Fibroblast of skin of right biceps (primary cell): ENCODE measurements at regions not wholly inside any gene's neighbourhood (a gene's known extent, or its start where the extent isn't known, plus 50 kb on each side); places are given as distances from the start of the nearest gene placed in this dataset.
"Not testable (repeated sequence)": the region's sequence is repeated elsewhere in the genome, so short reads cannot be mapped to it uniquely, and the experiment has no call there.

Experiments
- DNase-seq: peaks from one replicate; pipeline ENCODE4 v3.0.0-alpha.2; 2013

DNA sequence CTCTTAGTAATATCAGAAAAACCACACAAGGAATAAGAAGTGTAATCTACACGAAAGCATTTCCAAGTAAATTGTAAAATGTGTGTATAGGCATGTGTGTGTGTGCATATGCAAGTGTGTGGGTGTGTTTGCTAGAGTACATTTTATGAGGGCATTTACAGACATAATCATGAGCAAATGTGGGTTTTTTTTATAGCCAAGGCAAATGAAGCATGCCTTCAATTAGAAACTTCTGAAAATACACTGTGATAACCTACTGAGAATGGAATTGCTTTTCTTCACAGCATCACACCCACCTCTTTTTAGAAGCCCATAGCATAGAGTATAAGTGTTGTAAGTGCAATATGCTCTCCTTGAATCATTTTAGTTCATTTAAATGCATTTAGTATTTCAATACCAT is 1721.1 kb downstream of the GRIK2 start:
- no peak for DNase-seq

DNA sequence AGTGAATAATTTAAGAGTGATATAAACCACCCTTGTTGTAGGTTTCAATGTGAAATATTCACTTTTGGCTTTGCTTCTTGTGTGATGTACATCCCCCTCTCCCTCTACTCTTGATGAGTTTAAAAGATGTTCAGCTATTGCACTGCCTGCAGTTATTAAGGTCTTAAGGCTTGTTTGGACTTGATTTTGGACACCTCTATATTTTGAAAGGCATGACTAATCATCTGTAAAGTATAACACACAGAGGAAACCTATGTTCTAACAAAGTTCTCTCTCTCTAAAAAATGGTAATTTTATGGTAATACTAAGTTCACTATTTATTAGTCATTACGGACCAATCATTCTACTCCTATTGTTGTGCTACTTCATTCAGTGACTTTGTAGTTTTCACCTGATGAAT is 1719.9 kb downstream of the GRIK2 start:
- no peak for DNase-seq

DNA sequence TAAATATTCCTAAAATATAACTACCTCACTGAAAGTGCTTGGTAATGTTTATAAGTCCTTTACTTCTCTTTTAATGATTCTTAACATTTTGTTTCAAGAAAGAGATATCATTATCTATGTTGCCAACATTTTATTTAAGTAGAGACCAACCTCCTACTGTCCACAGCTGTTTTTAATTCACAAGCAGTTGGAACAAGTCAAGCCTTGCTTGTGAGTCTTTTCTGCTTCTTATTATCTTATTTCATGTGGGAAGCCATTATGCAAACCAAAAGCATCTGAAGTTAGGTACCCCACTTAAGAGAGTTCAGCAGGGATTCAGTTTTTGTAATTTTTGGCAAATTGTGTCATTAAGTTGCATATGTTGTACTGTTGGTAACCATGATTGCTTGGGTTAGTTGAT is 1714.5 kb downstream of the GRIK2 start:
- DNase-seq, result no peak

DNA sequence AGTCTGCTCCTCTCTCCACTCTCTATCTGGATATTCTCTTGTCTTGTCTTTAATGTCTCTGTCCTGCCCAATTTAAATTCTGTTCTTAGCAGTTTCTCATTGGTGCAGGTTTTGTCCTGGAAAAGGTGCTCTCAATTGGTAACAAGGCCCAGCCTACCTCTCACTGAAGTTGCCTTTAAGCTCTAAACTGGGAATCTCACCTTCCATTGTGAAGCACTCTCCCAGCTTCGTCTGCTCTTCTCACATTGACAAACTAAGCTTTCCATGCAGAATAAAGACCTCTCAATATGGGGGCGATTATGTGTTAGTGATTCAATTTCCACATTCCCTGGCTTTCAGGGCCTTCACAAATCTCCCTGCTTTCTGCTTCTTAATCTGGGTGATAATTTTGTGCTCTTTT is 1712.2 kb downstream of the GRIK2 start:
- DNase-seq, result no peak

DNA sequence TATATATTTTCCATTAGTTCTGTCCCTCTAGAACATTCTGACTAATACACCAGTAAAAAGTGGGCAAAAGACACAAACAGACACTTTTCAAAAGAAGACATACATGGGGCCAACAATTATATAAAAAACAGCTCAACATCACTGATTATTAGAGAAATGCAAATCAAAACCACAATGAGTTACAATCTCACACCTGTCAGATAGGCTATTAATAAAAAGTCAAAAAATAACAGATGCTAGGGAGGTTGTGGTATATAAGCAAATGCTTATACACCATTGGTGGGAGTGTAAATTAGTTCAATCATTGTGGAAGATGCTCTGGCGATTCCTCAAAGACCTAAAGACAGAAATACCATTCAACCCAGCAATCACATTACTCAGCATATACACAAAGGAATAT is 1707.8 kb downstream of the GRIK2 start:
- DNase-seq, result no peak

DNA sequence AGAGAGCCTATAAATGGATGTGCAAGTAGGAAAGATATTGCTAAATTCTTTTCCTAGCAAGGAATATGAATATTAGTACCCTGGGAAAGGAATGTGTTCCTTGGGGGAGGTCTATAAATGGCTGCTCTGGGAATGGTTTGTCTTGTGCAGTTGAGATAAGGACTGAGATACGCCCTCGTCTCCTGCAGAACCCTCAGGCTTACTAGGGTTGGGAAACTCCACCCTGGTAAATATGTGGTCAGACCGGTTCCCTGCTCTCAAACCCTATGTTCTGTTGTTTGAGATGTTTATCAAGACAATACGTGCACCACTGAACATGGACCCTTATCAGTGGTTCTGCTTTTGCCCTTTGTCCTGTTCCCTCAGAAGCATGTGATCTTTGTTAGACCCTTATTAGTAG is 1698.9 kb downstream of the GRIK2 start:
- not testable (repeated sequence) for DNase-seq

DNA sequence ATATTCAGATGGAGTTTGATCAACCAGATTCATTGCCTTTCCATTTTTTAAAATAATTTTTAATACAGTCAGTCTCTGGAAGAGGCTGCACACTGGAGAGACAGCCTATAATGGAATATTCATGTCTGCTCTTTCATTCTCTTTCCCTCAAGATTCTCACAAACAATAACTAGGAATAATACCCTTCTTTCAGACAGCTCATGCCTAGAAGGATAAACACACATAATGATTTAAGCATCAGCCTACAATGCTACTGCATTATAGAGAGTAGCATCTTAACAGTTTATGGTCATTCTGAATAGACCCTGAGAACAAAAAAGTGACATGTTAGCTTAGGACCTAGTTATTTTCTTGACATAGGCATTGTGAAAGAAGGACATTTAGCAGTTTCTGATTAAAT is 1692.3 kb downstream of the GRIK2 start:
- no peak for DNase-seq

DNA sequence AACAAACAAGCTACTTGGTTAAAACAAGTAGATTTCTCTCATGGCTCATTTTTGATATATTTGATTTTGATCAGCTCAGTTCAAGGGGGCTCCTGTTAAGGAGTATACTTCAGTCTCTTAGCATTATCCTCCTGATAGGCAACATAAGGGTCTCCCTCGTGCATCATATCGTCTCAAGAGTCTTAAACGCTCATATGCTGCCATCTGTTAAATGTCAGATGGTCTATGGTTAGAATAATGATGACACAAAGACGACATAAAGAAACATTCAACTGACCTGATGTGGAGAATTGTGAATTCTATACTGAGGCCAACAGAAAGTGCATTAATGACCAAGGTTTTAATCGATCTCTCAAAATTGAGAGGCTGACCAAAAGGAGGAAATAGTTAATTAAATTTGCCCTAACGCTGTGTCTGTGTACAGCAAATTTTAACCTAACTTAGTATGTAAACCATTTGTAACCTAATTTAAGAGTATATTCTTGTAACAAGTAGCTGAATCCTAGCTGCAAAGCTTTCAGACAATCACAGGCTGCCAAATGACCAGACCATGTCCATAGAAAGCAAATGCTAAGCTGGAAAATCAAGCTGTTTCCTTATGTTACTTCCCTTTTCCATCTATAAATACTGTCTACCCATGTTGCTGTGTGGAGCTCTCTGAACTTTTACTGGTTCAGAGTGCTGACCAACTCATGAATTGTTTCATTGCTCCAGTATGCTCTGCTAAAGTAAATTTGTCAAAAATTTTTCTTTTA is 1688.5 kb downstream of the GRIK2 start:
- DNase-seq, result no peak

DNA sequence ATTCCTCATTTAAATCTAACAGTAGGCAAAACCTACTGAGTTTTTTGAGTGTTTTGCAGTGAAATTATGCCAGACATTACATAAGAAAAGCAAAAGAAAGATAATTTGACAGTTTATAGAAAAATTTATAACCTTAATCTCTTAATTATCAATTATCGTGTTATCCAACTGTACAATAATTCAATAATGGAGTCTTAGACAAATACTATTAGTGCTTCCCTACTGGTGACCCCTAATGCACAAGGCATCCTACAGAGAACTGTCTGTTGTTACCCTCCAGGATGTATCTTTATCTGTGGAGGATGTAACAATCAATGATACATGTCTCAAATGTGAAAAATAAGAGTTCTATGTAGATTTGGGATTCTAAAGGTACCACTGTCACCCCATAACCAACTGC is 1687.6 kb downstream of the GRIK2 start:
- no peak for DNase-seq

DNA sequence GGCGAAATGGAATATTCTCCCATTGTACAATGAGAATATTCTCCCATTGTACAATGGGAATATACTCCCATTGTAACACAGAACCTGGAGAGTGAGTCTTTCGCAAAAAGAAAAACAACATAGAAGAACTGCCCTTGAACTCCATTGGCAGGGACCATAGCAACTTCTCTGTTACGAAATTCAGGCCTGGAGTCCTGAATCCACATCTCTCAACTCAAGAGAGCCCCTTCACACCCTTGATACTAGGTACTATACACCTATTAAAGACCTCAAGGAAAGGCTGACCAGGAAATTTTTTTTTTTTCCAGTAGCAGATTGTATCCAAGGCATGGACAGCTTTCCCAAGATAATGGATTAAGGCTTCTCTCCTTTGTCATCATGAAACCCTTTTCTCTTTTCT is 1687.0 kb downstream of the GRIK2 start:
- no peak for DNase-seq

DNA sequence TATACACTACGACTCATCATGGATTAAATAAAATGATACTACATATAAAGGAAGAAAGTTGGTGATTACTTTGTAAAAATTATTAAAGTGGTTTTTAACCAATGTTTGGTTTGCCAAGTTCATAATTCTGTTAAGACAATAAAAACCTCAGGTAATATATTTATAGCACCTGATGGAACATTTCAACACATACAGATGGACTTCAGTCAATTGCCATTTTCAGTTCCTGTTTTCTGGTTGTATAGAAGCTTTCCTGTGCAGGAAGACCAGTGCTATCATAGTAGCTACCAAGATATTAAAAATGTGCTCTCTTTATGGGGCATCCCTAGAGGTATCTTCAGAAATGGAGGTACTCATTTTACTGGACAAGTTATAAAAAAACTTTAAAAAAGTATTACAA is 1686.4 kb downstream of the GRIK2 start:
- no peak for DNase-seq

DNA sequence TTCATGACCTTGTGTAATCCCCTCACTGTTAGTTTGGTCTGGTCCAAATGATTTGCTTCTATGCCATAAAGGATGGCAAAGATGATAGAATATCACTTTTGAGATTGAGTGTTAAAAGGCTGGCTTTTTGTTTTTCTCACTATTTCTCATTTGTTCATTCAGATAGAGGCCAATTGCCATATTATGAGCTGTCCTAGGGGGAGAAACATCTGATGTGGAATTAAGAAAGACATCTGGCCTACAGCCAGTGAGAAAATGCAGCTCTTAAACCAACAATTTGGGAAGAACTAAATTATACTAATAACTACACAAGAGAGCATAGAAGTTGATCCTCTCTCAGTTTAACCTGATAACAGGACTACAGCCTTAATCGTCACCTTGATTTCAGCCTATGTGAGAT is 1668.6 kb downstream of the GRIK2 start:
- DNase-seq, result no peak

DNA sequence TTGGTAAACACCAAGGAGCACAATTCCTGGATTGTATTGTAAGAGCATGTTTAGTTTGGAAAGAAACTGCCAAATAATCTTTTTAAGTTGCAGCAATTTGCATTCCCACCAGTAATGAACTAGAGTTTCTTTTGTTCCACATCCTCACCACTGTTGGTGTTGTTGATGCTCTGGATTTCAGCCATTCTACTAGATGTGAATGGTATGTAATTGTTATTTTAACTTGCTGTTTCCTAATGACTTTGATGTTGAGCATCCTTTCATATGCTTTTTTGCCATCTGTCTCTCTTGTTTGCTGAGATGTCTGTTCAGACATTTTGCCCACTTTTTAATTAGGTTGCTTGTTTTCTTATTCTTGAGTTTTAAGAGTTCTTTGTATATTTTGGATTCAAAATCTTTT is 1654.1 kb downstream of the GRIK2 start:
- DNase-seq, result no peak

DNA sequence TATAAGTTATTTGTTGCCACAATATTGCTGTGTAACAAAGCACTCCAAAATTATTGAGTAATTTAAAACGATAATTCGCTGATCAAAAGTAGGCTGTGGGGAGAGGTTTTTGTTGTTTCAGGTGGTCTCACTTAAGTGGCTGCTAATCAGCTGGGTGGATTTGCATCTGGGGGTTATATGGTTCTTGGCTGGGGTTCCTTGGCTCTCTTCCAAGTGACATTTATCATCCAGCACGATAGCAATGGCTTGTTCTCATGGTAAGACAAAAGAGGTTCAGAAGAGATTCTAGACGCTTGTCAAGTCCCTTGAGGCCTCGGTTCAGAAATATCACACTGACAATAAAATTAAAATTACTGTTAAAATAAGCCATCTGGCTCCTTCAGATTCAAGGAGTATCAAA is 1648.8 kb downstream of the GRIK2 start:
- DNase-seq, result no peak

DNA sequence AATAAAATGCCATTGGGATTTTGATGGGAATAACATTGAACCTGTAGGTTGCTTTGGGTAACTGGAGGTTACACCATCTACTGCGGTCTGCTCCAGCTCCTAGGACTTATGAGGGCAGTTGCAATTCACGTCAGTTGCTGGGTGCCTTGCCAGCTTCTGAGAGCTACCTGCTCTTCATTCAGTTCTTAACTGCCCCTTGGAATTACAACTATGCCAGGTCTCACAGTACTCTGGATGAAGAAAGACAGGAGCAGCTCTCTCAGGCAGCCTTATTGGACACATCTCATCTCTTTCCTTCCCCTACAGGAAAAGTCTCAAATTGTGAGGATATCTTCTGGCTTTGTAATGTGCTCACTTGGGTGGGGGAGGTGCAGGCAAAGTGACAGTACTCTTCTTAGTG is 1643.3 kb downstream of the GRIK2 start:
- no peak for DNase-seq

DNA sequence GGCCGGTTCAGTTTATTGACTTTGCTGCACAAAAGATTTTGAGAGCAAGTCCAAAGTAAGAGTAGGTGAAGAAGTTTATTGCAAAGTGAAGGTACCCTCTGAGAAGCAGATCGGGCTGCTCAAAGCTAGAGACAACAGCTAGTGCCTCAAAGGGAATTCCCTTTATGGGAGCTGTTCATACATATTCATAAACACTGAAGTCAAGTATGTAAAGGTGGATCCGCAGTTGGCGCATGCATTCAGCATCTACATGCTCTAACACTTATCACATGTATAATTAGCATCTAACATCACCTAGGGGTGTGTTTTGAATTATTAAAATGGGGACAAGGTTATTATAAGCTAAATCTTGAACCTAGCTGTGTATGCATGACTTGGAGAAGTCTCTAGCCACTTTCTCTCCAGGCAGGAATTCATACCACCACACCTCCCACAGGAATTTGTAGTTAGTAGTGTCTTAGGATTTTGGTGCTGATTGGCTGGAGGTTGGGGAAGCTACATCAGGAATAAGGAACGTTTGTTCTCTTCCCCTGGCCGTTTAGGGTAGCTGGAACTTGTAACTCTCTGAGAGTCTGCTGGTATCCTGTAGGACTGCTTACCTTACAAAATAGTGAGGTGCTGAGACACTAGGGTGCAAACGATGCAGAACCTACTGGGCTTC is 1633.9 kb downstream of the GRIK2 start:
- no peak for DNase-seq

DNA sequence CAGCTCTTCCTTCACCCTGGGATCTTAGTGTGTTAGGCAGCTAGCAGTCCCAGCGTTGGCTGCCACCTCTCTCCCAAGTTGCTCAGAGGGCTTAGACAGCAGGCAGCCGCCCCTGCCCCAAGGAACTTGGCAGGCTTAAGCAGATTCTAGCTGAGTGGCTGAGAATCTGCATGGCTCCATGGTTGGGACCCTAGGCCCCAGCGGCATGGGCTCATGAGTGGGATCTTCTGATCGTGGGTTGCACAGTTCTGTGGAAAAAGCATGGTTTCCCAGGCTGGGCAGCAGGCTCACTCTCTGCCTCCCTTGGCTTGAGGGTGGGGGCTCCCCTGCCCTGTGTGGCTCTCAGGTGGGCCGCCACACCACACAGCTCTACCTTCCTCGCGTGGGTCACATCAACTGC is 1624.9 kb downstream of the GRIK2 start:
- DNase-seq, result no peak

DNA sequence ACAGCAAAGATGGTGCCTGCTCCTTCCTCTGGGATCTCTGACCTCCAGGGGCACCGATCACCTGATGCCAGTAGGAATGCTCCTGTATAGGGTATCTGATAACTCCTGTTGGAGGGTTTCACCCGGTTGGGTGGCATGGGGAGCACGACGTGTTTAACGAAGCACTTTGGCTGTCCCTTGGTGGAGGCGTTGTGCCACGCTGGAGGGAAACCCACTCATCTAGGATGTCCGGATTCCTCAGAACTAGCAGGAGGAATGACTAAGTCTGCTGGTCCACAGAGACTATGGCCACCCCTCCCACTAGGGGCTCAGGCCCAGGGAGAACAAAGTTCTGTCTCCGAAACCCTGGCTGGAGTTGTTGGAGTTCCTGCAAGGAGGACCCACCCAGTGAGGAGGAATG is 1624.4 kb downstream of the GRIK2 start:
- no peak for DNase-seq

DNA sequence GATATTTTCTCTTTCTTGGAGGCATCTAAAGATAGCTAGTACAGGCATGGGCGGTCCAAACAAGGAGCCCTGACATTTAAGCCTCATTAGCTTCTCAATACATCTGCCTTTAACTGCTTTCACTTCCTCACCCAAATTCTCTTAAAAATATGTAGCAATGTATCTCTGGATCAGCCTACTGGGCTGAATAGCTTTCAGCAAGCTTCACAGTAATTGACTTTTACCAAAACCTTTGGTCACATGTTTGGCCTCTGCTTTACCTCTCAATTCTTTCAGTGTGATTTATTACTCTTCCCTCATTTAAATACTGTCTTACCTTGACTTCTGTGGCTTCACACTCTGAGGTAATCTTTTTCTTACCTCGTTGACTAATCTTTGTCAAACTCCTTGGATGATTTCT is 1618.1 kb downstream of the GRIK2 start:
- DNase-seq, result no peak

DNA sequence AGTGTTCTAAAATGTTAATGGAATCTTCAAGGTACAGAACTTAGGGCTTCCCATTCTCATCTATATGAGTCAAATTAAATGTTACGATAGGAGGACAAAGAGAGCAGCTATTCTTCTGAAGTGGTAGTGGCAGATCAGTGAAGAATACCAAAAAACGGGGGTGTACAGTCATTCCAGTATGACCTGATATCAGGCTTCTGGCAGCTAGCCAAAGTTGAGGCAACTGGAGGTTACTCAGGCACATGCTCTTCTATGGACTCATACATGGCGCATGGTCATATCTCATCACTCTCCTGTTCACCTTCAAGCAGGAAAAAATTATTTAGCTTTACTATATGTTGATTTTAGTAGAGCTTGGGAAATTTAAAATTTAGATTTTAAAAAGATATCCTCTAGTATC is 1608.8 kb downstream of the GRIK2 start:
- DNase-seq, result peak; percentile 7

DNA sequence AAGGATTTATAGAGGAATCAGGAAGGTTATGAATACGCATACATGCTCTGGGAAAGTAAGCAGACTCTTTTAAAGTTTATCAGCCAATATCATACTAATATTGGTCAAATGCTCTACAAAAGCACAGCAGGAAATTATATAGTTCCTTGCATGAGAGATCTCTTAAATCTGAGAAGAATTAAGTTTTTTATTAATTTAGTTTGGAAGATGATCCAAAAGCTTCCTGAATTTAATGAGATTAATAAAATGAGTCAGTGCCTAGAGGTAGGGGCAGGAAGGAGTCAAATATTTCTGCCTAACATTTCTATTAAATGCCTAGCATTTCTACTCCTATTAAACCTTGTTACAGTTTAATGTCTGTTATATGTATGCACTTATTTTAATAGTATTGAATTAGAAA is 1608.2 kb downstream of the GRIK2 start:
- no peak for DNase-seq

DNA sequence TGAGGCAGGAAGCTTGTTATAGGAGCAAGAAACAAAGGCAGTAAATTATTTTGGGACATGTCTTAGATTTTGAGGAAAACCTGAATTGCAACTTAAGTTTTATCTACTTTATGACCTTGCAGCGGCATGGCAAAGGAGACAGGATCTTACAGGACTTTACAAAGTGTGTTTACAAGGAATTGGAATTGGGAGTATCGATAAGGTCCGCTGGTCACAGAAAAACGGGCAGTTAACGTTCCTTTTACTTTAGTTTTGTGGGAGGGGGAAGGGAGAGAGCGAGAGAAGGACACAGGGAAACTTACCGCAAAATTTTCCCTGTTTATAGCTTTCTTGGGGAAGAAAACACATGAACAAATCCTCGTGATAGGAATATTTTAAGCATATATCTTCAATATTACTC is 1607.2 kb downstream of the GRIK2 start:
- no peak for DNase-seq

DNA sequence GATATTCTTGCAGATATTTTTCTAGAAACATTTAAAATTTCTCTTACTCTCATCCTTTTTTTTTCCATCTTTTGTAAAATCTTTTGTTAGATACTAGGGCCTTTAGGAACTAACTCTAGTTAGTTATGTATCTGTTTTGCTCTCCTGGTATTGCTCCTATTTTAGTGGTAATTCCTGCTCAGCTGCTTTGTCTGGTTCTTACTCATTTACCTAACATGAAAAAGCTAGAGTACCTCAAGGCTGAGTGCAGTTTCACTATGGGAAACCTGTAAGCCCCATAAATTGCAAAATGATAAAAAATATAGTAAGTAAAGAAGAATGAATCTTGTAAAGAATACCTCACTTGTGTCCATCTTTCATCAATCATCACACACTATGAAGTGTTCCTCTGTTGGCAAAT is 1602.0 kb downstream of the GRIK2 start:
- DNase-seq, result no peak

DNA sequence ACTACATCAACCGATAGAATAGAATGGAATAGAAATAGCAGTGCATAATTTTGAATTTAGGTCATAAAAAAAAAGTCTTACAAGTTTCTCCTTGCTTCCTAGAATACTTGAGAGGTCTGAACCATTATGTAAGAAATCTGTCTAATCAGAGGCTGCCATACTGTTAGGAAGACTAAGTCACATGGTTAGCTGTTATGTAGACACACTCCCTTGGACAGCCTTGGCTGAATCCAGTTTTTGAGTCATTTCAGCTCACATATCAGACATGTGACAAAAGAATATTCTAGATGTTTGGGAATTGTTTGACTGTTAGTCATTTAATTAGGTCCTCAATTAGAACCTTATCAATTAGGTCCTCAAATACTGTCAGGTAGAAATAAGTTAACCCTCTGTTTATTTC is 1601.4 kb downstream of the GRIK2 start:
- DNase-seq, result no peak

DNA sequence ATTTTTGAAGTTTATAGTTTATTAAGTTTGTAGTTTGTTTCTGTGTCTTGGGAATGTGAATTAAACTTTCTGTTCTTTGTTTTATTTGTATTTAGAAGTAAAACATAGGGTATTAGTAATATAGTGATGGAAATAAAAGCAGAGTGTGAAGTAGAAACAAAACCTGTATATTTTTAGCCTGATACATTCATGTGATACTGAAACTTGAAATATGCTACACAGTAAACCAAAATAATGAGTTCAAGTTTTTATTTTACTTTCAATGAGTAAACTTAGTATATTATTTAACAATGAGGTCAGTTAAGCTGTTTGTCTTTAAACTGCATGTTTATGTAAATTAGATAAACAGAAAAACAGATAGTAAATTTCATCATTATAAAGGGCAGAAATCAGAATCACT is 1592.6 kb downstream of the GRIK2 start:
- no peak for DNase-seq
